Upper lobe of right lung (tissue), 1 donor: ENCODE measurements at regions not wholly inside any gene's neighbourhood (a gene's known extent, or its start where the extent isn't known, plus 50 kb on each side); places are given as distances from the start of the nearest gene placed in this dataset.
"Not testable (repeated sequence)": the region's sequence is repeated elsewhere in the genome, so short reads cannot be mapped to it uniquely, and the experiment has no call there.

ENCODE experiments used
- ATAC-seq: fragments of 200-7000 bp; cut with Tn5 transposase; one replicate; pipeline ENCODE4 v1.9.1; 2020; ENCODE audit warnings: mild to moderate bottlenecking, moderate library complexity
- DNase-seq: peaks from one replicate; pipeline ENCODE4 v3.0.0-alpha.2; 2020
- H3K27ac ChIP-seq: fragments of 200-600 bp; one replicate; pipeline ENCODE4 v1.8.0; 2022
- H3K27me3 ChIP-seq: fragments of 200-600 bp; one replicate; pipeline ENCODE4 v1.8.0; 2022; ENCODE audit warnings: mild to moderate bottlenecking
- H3K36me3 ChIP-seq: fragments of 200-600 bp; one replicate; pipeline ENCODE4 v1.8.0; 2022
- H3K4me1 ChIP-seq: fragments of 200-600 bp; one replicate; pipeline ENCODE4 v1.8.0; 2022
- H3K4me3 ChIP-seq: fragments of 200-600 bp; one replicate; pipeline ENCODE4 v1.8.0; 2022; ENCODE audit warnings: mild to moderate bottlenecking
- H3K9me3 ChIP-seq: fragments of 200-600 bp; one replicate; pipeline ENCODE4 v1.8.0; 2022
- intact Hi-C: fragments of 100-400 bp; cut with DNase I; formaldehyde crosslinking; loops from one replicate; pipeline ENCODE4 v1.11.0; 2022
- TF ChIP-seq, protein P1 (sequence below): fragments of 200-600 bp; IDR thresholded peaks from one replicate; pipeline ENCODE4 v1.8.0; 2022; ENCODE audit warnings: antibody characterized with exemption
- donor health status: DM: no; HTN: yes; CAD: no; lungs with severe emphysema.

DNA sequence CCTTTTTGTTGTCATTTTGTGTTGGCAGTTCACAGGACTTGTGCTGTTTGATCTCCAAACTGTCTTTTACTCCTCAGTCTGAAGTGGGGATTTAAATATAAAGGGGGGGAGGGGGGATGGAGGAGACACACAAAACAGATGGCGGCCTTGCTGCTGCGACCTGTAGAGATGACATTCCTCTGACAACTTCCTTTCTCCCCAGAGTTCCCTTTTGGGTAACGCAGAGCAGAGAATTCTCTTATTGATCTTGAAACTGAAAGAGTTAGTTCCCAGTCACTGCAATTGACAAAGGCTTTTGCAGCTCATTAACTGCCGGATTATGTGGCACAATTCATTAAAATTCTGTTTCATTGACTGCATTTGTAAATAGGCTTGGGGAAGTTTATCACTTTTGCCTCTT is 279.3 kb downstream of the TSN start:
- Histone ChIP-seq H3K4me1 (no peaks in the 10 kb centered on the region), H3K36me3 (no peaks in the 10 kb centered on the region), H3K27me3 (no peaks in the 10 kb centered on the region), H3K4me3 (no peak overlapping the region), H3K9me3 (no peaks in the 10 kb centered on the region), H3K27ac (no peak overlapping the region)
- ATAC-seq: no peak
- TF ChIP-seq, protein P1, sequence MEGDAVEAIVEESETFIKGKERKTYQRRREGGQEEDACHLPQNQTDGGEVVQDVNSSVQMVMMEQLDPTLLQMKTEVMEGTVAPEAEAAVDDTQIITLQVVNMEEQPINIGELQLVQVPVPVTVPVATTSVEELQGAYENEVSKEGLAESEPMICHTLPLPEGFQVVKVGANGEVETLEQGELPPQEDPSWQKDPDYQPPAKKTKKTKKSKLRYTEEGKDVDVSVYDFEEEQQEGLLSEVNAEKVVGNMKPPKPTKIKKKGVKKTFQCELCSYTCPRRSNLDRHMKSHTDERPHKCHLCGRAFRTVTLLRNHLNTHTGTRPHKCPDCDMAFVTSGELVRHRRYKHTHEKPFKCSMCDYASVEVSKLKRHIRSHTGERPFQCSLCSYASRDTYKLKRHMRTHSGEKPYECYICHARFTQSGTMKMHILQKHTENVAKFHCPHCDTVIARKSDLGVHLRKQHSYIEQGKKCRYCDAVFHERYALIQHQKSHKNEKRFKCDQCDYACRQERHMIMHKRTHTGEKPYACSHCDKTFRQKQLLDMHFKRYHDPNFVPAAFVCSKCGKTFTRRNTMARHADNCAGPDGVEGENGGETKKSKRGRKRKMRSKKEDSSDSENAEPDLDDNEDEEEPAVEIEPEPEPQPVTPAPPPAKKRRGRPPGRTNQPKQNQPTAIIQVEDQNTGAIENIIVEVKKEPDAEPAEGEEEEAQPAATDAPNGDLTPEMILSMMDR: no peak
- DNase-seq: no peak
- intact Hi-C loops: no loop called here

DNA sequence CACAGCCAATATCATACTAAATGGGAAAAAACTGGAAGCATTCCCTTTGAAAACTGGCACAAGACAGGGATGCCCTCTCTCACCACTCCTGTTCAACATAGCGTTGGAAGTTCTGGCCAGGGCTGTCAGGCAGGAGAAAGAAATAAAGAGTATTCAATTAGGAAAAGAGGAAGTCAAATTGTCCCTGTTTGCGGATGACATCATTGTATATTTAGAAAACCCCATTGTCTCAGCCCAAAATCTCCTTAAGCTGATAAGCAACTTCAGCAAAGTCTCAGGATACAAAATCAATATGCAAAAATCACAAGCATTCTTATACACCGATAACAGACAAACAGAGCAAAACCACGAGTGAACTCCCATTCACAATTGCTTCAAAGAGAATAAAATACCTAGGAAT is 283.4 kb downstream of the TSN start:
- H3K9me3 ChIP-seq, ATAC-seq, DNase-seq, H3K36me3 ChIP-seq, H3K27ac ChIP-seq, H3K27me3 ChIP-seq, intact Hi-C loops, H3K4me3 ChIP-seq, H3K4me1 ChIP-seq: not testable (repeated sequence)

DNA sequence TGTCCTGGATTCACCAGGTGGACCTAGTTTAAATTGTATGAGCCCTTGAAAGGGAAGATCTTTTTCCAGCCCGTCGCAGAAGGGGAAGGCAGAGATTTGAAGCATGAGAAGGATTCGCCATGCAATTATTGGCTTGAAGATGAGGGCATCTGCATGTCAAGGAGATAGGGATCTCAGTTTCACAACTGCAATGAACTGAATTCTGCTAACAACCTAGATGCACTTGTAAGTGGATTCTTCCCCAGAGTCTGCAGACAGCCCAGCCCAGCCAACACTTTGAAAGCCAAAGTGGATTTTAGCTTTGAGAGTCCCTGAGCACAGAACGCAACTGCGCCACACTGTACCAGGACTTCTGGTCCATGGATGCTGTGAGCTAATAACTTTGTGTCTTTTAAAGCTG is 286.0 kb downstream of the TSN start:
- Histone ChIP-seq H3K9me3 (no peaks in the 10 kb centered on the region), H3K4me1 (no peaks in the 10 kb centered on the region), H3K27ac (no peak overlapping the region), H3K27me3 (no peaks in the 10 kb centered on the region), H3K4me3 (no peak overlapping the region), H3K36me3 (no peaks in the 10 kb centered on the region)
- no peak for ATAC-seq
- no peak for DNase-seq
- TF ChIP-seq, protein P1: no peak
- intact Hi-C loops: no loop called here

DNA sequence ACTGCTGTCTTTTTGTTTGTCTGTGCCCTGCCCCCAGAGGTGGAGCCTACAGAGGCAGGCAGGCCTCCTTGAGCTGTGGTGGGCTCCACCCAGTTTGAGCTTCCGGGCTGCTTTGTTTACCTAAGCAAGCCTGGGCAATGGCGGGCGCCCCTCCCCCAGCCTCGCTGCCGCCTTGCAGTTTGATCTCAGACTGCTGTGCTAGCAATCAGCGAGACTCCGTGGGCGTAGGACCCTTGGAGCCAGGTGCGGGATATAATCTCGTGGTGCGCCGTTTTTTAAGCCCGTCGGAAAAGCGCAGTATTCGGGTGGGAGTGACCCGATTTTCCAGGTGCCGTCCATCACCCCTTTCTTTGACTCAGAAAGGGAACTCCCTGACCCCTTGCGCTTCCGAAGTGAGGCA is 296.2 kb downstream of the TSN start:
- DNase-seq, H3K4me3 ChIP-seq, intact Hi-C loops, H3K27ac ChIP-seq, ATAC-seq, H3K36me3 ChIP-seq, H3K27me3 ChIP-seq, H3K9me3 ChIP-seq, H3K4me1 ChIP-seq: not testable (repeated sequence)

DNA sequence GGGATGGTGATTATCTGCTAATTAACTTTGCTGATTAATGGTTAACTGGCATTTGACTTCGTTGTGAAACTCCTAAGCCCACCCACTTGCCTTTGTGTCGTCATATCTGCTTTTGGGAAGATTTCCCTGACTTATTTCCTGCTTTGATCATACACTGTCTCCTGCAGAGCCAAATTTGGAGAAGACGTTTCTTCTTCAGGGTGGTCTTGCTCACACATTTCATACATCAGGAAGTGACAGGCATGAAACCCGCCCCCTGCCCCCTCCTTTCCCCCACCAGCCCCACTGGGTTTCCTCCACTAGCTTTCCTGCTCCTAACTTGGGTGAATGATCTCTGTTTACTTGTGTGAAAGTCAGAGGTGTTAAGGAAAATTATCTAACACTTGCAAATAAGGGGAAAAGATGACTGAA is 300.1 kb downstream of the TSN start:
- intact Hi-C loops: no loop called here
- no peak for ATAC-seq
- TF ChIP-seq, protein P1: no peak
- no peak overlapping the region for H3K4me3 ChIP-seq
- no peak overlapping the region for H3K27ac ChIP-seq
- no peaks in the 10 kb centered on the region for H3K36me3 ChIP-seq
- H3K27me3 ChIP-seq: no peaks in the 10 kb centered on the region
- H3K4me1 ChIP-seq: no peaks in the 10 kb centered on the region
- no peaks in the 10 kb centered on the region for H3K9me3 ChIP-seq
- no peak for DNase-seq

DNA sequence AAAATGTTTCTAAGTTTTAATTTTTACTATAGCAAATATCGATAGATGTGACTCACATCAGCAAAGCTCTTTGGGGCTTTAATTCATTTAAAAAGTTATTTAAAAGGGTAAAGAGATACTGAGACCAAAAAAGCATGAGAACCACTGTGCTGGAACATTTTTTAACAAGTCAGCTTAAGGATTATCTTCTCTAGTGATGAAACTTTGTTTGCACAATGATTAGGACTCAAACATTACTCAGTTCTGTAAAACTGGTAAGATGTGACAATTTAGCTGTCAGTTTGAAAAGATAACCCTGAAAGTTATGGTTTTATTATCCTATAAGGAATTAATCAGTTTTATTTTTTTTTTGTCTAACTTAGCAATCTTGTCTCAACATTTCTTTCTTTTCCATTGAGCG is 301.4 kb downstream of the TSN start:
- ATAC-seq (no peak), DNase-seq (no peak)
- intact Hi-C loops: no loop called here
- H3K4me3 ChIP-seq: no peak overlapping the region
- H3K27ac ChIP-seq: no peak overlapping the region
- TF ChIP-seq, protein P1: no peak
- no peaks in the 10 kb centered on the region for H3K36me3 ChIP-seq
- H3K4me1 ChIP-seq: peaks cover 3% of the 10 kb centered on the region
- H3K27me3 ChIP-seq: no peaks in the 10 kb centered on the region
- no peaks in the 10 kb centered on the region for H3K9me3 ChIP-seq

DNA sequence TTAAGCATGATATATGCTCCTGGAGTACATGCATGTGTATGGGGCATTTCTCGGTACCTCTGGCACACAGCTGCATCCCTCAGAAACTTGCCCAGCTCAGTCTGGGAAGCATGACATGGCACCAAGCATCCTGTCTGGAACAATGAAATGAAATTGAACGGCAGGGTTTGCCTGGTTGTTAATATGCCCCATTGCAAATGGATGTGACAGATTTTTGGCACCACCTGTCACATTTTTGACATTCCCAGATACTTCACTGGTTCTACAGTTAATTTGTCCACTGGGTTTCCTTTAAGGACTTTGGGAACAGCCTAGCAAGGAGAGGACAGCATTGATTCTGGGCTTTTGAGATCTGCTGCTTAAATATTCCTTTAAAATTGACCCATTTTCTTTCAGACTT is 305.8 kb downstream of the TSN start:
- no peak for ATAC-seq

More for the DNA sequence above, 305.8 kb downstream of the TSN start:
- Histone ChIP-seq H3K36me3 (no peaks in the 10 kb centered on the region), H3K27me3 (no peaks in the 10 kb centered on the region), H3K4me3 (no peak overlapping the region), H3K4me1 (peaks cover 3% of the 10 kb centered on the region), H3K27ac (no peak overlapping the region), H3K9me3 (no peaks in the 10 kb centered on the region)
- DNase-seq: no peak
- TF ChIP-seq, protein P1: no peak
- intact Hi-C loops: no loop called here
